Vagina (tissue), 2 donors: ENCODE measurements at regions not wholly inside any gene's neighbourhood (a gene's known extent, or its start where the extent isn't known, plus 50 kb on each side); places are given as distances from the start of the nearest gene placed in this dataset.

ENCODE experiments used
- CTCF ChIP-seq, 3 experiments: fragments of 450-650 bp in 2 of 3; fragments of 200-600 bp in 1 of 3; sonication (generic) in 1 of 3; IDR thresholded peaks; one replicate each; pipeline ENCODE4 v1.5.1; 2017 to 2019; ENCODE audit warnings: antibody characterized with exemption in 3 of 3, mild to moderate bottlenecking in 2 of 3, moderate library complexity in 2 of 3
- POLR2A ChIP-seq, 2 donors: fragments of 450-650 bp; IDR thresholded peaks; one replicate each; pipeline ENCODE4 v1.6.1; 2017; ENCODE audit warnings: antibody characterized with exemption in 2 of 2, mild to moderate bottlenecking in 2 of 2, moderate library complexity in 2 of 2

- no peak for TF ChIP-seq CTCF (IDR thresholded peaks at IDR 0.05)
- TF ChIP-seq POLR2A (IDR thresholded peaks at IDR 0.05) = no peak
Measured at GRCh38 chr18:38483326-38483725, 917.7 kb upstream of the CELF4 start.
